ENCODE measurements at regions not wholly inside any gene's neighbourhood (a gene's known extent, or its start where the extent isn't known, plus 50 kb on each side); places are given as distances from the start of the nearest gene placed in this dataset.

GRCh38 chr4:177092807-177093206 lies 216.9 kb upstream of the NEIL3 start:
- no peak for TF ChIP-seq GATA2 (IDR thresholded peaks at IDR 0.05; ENCODE audit: low read depth, low read length)
- no peak for TF ChIP-seq GATA3 (IDR thresholded peaks at IDR 0.05; ENCODE audit: low read depth, low read length)
